Stimulated activated CD8-positive, alpha-beta memory T cell treated with anti-CD3 and anti-CD28 coated beads, Interleukin-4, amount 100 ng/mL, for 4 hours (primary cell): ENCODE measurements at regions not wholly inside any gene's neighbourhood (a gene's known extent, or its start where the extent isn't known, plus 50 kb on each side); places are given as distances from the start of the nearest gene placed in this dataset.

Experiments
- DNase-seq, 2 donors: peaks; one replicate each; pipeline ENCODE4 v3.0.0-alpha.2; 2020; ENCODE audit warnings: low read depth in 2 of 2, low spot score in 1 of 2

GRCh38 chr2:137823196-137823595, 141.1 kb upstream of the HNMT start:
- DNase-seq = no peak

- DNase-seq = no peak
Observed at GRCh38 chr2:137824501-137824900, 139.8 kb upstream of the HNMT start.

GRCh38 chr2:137826373-137827372, 137.6 kb upstream of the HNMT start:
- DNase-seq = no peak

- no peak for DNase-seq
Observed at GRCh38 chr2:137828624-137829023, 135.6 kb upstream of the HNMT start.

GRCh38 chr2:137829251-137829650, 135.0 kb upstream of the HNMT start:
- DNase-seq = no peak

GRCh38 chr2:137834760-137835379, 129.4 kb upstream of the HNMT start:
- DNase-seq = no peak

GRCh38 chr2:137836671-137837070, 127.6 kb upstream of the HNMT start:
- no peak for DNase-seq

GRCh38 chr2:137837830-137838229, 126.4 kb upstream of the HNMT start:
- DNase-seq = no peak

GRCh38 chr2:137838255-137839092, 125.8 kb upstream of the HNMT start:
- no peak for DNase-seq

GRCh38 chr2:137842430-137842829, 121.8 kb upstream of the HNMT start:
- no peak for DNase-seq

- DNase-seq = no peak
Observed at GRCh38 chr2:137842952-137843351, 121.3 kb upstream of the HNMT start.

GRCh38 chr2:137845422-137845821, 118.9 kb upstream of the HNMT start:
- DNase-seq = no peak

GRCh38 chr2:137846993-137847392, 117.3 kb upstream of the HNMT start:
- DNase-seq = no peak

- DNase-seq = no peak
Observed at GRCh38 chr2:137847443-137847842, 116.8 kb upstream of the HNMT start.

- DNase-seq = no peak
Observed at GRCh38 chr2:137857881-137858280, 106.4 kb upstream of the HNMT start.

- no peak for DNase-seq
Observed at GRCh38 chr2:137862651-137863050, 101.6 kb upstream of the HNMT start.

- DNase-seq = peak in 1 of 2 donors; percentile 3
Observed at GRCh38 chr2:137865954-137866540, 98.2 kb upstream of the HNMT start.

GRCh38 chr2:137870682-137871081, 93.6 kb upstream of the HNMT start:
- no peak for DNase-seq

GRCh38 chr2:137872577-137872976, 91.7 kb upstream of the HNMT start:
- DNase-seq = no peak

GRCh38 chr2:137873536-137874244, 90.6 kb upstream of the HNMT start:
- DNase-seq = no peak
